HUES64 (cell line): ENCODE measurements at regions not wholly inside any gene's neighbourhood (a gene's known extent, or its start where the extent isn't known, plus 50 kb on each side); places are given as distances from the start of the nearest gene placed in this dataset.

Source experiments
- H3K27ac ChIP-seq: 2 replicates; pipeline ENCODE4 v1.7.0; 2013; ENCODE audit warnings: low read depth, low read length, inconsistent platforms
- H3K27me3 ChIP-seq: 2 replicates; pipeline ENCODE4 v1.6.1; 2013; ENCODE audit warnings: mild to moderate bottlenecking, low read length; ENCODE audit not compliant: insufficient read depth
- H3K36me3 ChIP-seq: 2 replicates; pipeline ENCODE4 v1.6.1; 2013; ENCODE audit warnings: mild to moderate bottlenecking, low read length; ENCODE audit not compliant: insufficient read depth
- H3K4me1 ChIP-seq: 2 replicates; pipeline ENCODE4 v1.6.1; 2013; ENCODE audit warnings: mild to moderate bottlenecking, low read length, moderate library complexity; ENCODE audit not compliant: insufficient read depth
- H3K4me3 ChIP-seq: 2 replicates; pipeline ENCODE4 v1.5.1; 2013; ENCODE audit warnings: mild to moderate bottlenecking, low read length, moderate library complexity
- H3K9ac ChIP-seq: 2 replicates; pipeline ENCODE4 v1.6.1; 2013; ENCODE audit warnings: mild to moderate bottlenecking, low read depth, low read length
- H3K9me3 ChIP-seq: 2 replicates; pipeline ENCODE4 v1.6.1; 2013; ENCODE audit warnings: low read depth, low read length; ENCODE audit not compliant: insufficient read depth
- WGBS: fragments of 150-250, 120-280 bp; methylation state at CpG from one replicate; pipeline ENCODE4 v1.1.7; 2013; ENCODE audit warnings: missing lambda C conversion rate; 5-methylcytosine and 5-hydroxymethylcytosine counted together

DNA sequence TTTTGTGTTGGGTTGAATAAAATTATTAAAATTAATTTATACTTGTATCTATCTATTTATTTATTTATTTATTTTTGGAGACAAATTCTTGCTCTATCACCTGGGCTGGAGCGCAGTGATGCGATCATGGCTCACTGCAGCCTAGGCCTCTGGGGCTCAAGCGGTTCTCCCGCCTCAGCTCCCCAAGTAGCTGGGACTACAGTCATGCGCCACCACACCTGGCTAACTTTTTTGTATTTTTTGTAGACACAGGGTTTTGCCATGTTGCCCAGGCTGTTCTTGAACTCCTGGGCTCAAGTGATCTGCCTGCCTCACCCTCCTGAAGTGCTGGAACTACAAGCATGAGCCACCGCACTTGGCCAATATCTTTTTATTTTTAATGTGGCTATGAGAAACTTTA is 134.7 kb upstream of the SPDL1 start:
- Histone ChIP-seq H3K27me3 (no peaks in the 10 kb centered on the region), H3K36me3 (no peaks in the 10 kb centered on the region), H3K9me3 (no peaks in the 10 kb centered on the region), H3K9ac (no peak overlapping the region), H3K4me1 (no peaks in the 10 kb centered on the region), H3K27ac (no peak overlapping the region), H3K4me3 (no peak overlapping the region)
- WGBS, result 95% methylated on average over 6 of the region's 6 CpGs

DNA sequence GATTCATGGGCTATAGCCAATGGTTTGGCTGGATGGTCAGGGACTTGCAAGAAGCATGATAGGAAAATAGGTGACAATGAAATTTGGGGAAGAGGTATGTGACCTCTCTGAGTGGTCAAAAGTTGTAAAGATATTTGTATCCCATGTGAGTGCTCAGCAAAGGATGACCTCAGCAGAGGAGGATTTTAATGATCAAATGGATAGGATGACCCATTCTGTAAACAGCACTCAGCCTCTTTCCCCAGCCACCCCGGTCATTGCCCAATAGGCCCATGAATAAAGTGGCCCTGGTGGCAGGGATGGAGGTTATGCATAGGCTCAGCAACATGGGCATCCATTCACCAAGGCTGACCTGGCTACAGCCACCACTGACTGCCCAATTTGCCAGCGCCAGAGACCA is 138.4 kb upstream of the SPDL1 start:
- H3K4me1 ChIP-seq, result no peaks in the 10 kb centered on the region
- H3K4me3 ChIP-seq, result no peak overlapping the region
- no peaks in the 10 kb centered on the region for H3K9me3 ChIP-seq
- no peaks in the 10 kb centered on the region for H3K36me3 ChIP-seq
- H3K9ac ChIP-seq, result no peak overlapping the region
- 97% methylated on average over 2 of the region's 2 CpGs for WGBS
- no peaks in the 10 kb centered on the region for H3K27me3 ChIP-seq
- no peak overlapping the region for H3K27ac ChIP-seq

DNA sequence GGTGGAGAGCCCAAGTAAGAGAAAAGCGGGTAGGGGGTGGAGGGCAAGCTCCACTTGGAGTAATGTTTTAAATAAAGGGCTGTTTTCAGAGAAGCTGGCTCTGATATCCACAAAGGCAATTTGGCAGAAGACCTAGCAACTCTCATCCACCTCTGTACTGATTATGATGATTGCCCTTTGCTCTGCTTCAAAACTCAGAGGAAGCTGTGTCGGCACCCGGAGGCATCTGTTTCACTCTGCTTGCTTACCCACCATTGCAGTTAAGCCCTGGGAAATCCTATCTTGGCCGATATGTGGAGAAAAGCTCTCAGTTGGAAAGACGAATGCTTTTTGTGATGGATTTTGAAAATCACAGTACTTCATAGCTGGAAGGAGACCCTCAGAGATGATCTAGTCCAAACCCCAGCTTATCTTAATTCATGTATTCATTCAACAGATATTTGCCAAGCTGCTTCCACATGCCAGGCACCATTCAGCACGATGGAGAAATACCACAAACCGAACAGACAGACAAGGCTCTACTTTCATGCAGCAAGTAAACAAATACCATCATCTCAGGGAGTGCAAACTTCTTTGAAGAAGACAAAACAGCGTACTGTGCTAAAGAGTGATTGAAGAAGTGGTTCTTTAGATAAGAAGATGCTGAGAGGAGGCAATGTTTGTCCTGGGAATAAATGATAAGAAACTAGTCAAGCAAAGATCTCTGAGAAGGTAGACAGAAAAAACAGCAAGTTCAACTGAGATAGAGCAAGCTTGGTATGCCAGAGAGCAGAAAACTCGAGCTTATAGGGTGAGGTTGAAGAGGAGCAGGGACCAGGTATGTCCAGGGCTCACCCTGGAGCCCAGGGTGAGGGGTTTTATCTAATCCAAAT is 140.4 kb upstream of the SPDL1 start:
- H3K27ac ChIP-seq, result no peak overlapping the region
- H3K4me3 ChIP-seq, result no peak overlapping the region
- 89% methylated on average over 9 of the region's 9 CpGs for WGBS
- H3K36me3 ChIP-seq, result no peaks in the 10 kb centered on the region
- no peaks in the 10 kb centered on the region for H3K9me3 ChIP-seq
- no peak overlapping the region for H3K9ac ChIP-seq
- H3K27me3 ChIP-seq, result no peaks in the 10 kb centered on the region
- no peaks in the 10 kb centered on the region for H3K4me1 ChIP-seq

DNA sequence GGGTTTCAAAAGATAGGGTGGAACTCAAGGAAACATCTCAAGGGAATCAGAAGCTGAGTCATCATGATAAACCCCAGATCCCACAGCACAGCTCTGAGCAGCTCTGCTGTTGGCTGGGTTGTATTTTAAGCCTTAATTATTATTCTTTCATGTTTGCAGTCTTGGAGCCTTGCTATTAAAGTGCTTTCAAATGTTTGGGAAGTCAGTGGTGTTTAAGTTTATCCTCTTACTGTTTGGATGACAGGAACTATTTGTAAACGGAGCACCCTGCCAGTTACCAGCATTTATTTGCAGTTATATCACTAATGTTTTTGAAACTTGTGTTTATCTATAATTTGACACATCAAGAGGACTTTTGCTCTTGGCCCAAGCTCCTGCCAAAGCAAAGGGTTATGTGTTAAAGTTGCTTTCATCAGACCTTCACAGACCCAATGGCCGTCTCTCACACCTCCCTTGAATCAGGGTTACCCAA is 141.1 kb upstream of the SPDL1 start:
- no peak overlapping the region for H3K9ac ChIP-seq
- H3K4me1 ChIP-seq, result no peaks in the 10 kb centered on the region
- H3K27me3 ChIP-seq, result no peaks in the 10 kb centered on the region
- no peaks in the 10 kb centered on the region for H3K9me3 ChIP-seq
- no peak overlapping the region for H3K27ac ChIP-seq
- no peak overlapping the region for H3K4me3 ChIP-seq
- H3K36me3 ChIP-seq, result no peaks in the 10 kb centered on the region
- no CpG with 5 or more reads among the region's 2 CpGs for WGBS

DNA sequence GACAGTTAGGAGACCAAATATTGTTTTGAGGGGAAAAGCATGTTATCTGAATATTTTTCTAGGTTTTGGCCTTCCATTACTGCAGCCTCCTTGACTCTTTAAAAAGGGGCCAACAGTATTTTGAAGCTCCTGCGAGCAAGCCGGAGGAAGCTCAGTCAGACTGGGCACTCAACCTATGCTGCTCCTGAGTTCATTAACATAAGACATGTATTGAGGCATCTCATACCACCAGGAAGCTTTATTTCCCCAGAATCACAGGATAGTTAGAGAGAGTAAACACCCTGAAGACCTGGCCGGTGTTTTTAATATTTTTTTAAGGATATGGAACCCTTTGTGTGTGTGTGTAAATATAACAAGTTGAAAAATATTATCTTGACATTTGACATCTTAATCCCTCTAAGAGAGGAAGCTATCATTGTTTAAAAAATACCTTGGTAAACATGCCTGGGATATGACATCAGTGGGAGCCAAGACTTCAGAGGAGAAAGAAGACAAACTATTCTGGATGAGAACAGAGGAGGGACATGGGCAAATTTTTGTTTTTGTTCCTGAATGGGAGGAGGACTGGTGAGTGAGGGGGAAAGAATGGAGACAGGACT is 139.3 kb upstream of the SLIT3 start:
- H3K9ac ChIP-seq, result no peak overlapping the region
- no peaks in the 10 kb centered on the region; the same call in 1 of the 2 replicates for H3K4me1 ChIP-seq
- no peaks in the 10 kb centered on the region for H3K9me3 ChIP-seq
- no peaks in the 10 kb centered on the region for H3K36me3 ChIP-seq
- H3K4me3 ChIP-seq, result no peak overlapping the region
- H3K27me3 ChIP-seq, result no peaks in the 10 kb centered on the region
- no peak overlapping the region for H3K27ac ChIP-seq
- WGBS, result 92% methylated on average over 2 of the region's 3 CpGs

DNA sequence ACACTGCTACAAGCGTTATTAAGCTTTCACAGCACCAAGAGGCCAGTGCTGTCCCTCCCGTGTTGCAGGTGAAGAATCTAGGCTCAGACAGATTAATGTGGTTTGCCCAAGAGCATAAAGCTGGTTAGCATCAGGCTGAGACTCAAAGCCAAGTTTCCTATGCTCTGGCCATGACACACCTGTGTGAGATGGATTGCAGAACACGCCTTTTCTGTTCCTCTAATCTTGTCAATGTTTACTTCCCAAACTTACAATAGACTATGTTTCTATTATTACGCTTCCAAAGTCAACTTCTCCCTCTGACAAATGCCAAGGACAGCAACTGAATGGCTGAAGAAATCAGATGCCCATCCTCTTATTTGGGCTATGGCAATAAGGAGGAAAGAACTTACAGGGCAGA is 138.4 kb upstream of the SLIT3 start:
- Histone ChIP-seq H3K36me3 (no peaks in the 10 kb centered on the region), H3K4me3 (no peak overlapping the region), H3K9ac (no peak overlapping the region), H3K9me3 (no peaks in the 10 kb centered on the region), H3K4me1 (no peaks in the 10 kb centered on the region; the same call in 1 of the 2 replicates), H3K27me3 (no peaks in the 10 kb centered on the region), H3K27ac (no peak overlapping the region)
- WGBS, result 93% methylated on average over 4 of the region's 4 CpGs

DNA sequence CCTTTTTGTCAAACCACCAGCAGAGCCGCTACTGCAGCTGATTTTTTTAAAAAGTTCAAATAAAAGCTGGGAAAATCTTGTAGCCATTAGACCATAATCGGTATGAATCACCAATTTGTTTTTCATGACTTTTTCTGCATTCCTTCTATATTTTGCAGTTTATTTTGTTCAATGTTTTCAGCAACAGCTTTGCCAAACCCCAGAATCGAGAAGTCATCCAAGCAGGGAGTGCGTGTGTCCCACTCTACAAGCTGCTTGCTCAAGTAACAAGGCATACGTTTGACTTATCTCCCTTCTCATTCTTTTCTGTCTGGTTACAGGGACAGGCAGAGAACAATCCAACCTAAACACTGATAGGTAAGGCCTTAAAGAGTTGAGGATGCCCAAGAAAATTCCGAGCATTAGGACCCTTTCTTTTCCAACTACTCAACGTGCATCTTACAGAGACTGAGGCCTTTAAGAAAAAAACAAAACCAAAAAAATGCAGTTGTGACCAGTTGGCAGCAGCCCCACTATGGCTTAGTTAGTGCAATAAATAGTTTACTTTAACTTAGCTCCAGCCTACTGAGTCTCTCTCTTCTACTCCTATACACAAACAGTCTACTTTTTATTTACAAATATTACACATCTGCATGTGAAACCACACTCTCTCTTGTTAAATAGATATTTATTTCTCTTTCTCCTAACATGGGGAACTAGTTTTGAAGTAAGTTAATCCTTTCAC is 134.7 kb upstream of the SLIT3 start:
- Histone ChIP-seq H3K27ac (no peak overlapping the region), H3K27me3 (no peaks in the 10 kb centered on the region), H3K4me1 (no peaks in the 10 kb centered on the region; the same call in 1 of the 2 replicates), H3K4me3 (no peak overlapping the region), H3K36me3 (no peaks in the 10 kb centered on the region), H3K9me3 (no peaks in the 10 kb centered on the region), H3K9ac (no peak overlapping the region)
- 92% methylated on average over 7 of the region's 7 CpGs for WGBS

DNA sequence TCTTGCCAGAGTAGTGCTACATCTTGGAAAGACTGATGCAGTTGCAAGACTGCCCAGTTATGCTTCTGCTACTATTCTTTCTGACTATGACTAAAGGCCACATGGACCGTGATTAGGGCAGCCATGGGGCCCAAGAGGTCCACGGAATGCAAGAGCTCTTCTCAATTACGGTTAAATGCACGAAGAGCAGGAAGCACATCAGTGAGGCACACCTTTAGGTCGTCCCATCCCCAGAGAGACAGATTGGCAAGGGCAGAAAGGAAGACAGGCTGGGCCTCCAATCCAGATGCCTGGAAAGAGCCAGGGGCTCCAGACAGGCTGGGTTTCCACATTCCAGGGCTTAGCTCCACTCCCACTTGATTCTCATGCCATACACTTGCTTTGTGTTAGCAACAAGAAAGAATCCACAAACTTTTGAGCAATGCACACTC is 132.3 kb upstream of the SLIT3 start:
- H3K4me1 ChIP-seq, result no peaks in the 10 kb centered on the region; the same call in 1 of the 2 replicates
- no peak overlapping the region for H3K4me3 ChIP-seq
- H3K27me3 ChIP-seq, result no peaks in the 10 kb centered on the region
- H3K27ac ChIP-seq, result no peak overlapping the region
- H3K9ac ChIP-seq, result no peak overlapping the region
- 90% methylated on average over 5 of the region's 5 CpGs for WGBS
- no peaks in the 10 kb centered on the region for H3K36me3 ChIP-seq
- H3K9me3 ChIP-seq, result no peaks in the 10 kb centered on the region

DNA sequence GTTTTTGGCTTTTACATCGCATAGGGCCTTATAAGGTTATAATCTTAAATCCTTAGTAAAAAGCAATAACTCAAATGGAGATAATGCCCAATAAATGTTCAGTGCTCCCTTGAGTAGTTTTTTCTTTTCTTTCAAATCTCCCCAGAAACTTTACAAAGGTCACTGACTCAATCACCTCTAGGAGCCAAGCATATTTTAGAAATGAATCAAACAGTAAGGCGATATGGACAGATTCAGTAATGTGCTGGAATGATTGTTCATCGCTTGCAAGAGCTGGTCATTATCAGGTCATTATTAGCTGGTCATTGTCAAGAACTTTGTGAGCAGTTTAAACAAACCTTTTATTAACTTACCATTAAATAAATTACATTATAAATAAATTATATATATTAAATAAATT is 130.4 kb upstream of the SLIT3 start:
- Histone ChIP-seq H3K4me3 (no peak overlapping the region), H3K9ac (no peak overlapping the region), H3K27me3 (no peaks in the 10 kb centered on the region), H3K36me3 (no peaks in the 10 kb centered on the region), H3K4me1 (peaks cover 4% of the 10 kb centered on the region), H3K27ac (no peak overlapping the region), H3K9me3 (no peaks in the 10 kb centered on the region)
- WGBS, result 95% methylated on average over 2 of the region's 3 CpGs

DNA sequence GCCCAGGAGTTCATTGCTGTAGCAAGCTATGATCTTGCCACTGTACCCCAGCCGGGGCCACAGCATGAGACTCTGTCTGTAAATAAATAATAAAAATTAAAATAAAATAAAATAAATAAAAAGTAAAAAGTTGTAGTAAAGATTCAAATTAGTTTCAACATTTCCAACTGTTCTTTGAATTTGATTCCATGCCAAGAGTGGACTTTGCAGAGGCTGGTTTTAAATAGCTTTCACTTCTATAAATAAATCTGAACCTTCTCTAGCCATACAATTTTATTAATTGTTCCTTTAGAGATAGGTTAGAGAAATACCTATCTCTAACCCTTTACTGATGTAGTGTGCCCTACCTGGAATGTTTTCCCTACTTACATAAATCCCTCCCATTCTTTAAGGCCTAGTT is 129.7 kb upstream of the SLIT3 start:
- Histone ChIP-seq H3K27me3 (no peaks in the 10 kb centered on the region), H3K36me3 (no peaks in the 10 kb centered on the region), H3K27ac (no peak overlapping the region), H3K9ac (no peak overlapping the region), H3K4me3 (no peak overlapping the region), H3K9me3 (no peaks in the 10 kb centered on the region), H3K4me1 (peaks cover 5% of the 10 kb centered on the region)
- no CpG with 5 or more reads among the region's 1 CpG for WGBS

DNA sequence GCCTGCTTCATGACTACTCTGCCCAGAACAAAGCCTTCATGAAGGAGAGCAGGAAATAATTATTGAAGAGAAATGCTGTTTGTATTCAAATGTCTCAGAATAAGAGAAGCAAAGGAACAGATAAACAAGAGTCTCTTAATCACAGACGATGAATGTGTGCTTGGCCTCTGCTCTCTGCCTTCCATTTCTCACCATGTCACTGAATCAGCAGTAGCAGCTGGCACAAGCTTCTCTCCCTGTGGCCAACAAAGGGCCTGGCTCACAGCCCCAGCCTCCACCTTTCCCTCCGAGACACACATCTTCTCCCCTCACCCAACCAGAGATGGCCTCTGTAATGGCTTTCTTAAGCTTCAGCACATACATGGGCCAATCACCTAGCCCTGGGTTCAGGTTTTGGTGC is 128.1 kb upstream of the SLIT3 start:
- Histone ChIP-seq H3K4me3 (no peak overlapping the region), H3K27me3 (no peaks in the 10 kb centered on the region), H3K4me1 (peaks cover 14% of the 10 kb centered on the region), H3K9ac (no peak overlapping the region), H3K9me3 (no peaks in the 10 kb centered on the region), H3K36me3 (no peaks in the 10 kb centered on the region), H3K27ac (no peak overlapping the region)
- WGBS, result 90% methylated on average over 2 of the region's 2 CpGs
